ENCODE measurements at regions not wholly inside any gene's neighbourhood (a gene's known extent, or its start where the extent isn't known, plus 50 kb on each side); places are given as distances from the start of the nearest gene placed in this dataset.
"Not testable (repeated sequence)": the region's sequence is repeated elsewhere in the genome, so short reads cannot be mapped to it uniquely, and the experiment has no call there.

- TF ChIP-seq ZFP3, RARB, CSDC2 (CRISPR knock-in tag; IDR thresholded peaks at IDR 0.05): not testable (repeated sequence)
- TF ChIP-seq, protein P1, sequence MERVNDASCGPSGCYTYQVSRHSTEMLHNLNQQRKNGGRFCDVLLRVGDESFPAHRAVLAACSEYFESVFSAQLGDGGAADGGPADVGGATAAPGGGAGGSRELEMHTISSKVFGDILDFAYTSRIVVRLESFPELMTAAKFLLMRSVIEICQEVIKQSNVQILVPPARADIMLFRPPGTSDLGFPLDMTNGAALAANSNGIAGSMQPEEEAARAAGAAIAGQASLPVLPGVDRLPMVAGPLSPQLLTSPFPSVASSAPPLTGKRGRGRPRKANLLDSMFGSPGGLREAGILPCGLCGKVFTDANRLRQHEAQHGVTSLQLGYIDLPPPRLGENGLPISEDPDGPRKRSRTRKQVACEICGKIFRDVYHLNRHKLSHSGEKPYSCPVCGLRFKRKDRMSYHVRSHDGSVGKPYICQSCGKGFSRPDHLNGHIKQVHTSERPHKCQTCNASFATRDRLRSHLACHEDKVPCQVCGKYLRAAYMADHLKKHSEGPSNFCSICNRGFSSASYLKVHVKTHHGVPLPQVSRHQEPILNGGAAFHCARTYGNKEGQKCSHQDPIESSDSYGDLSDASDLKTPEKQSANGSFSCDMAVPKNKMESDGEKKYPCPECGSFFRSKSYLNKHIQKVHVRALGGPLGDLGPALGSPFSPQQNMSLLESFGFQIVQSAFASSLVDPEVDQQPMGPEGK (CRISPR knock-in tag; IDR thresholded peaks at IDR 0.05; ENCODE audit: borderline replicate concordance), result not testable (repeated sequence)
These were observed 466.1 kb upstream of the BRINP3 start for GRCh38 chr1:190943722-190944121.

Data from SK-N-SH treated with all-trans-retinoic acid at 6 μM for 48 hours (cell line).